Left lung (tissue), 4 donors: ENCODE measurements at regions not wholly inside any gene's neighbourhood (a gene's known extent, or its start where the extent isn't known, plus 50 kb on each side); places are given as distances from the start of the nearest gene placed in this dataset.

Experiments
- ATAC-seq: fragments of 200-7000 bp; cut with Tn5 transposase; one replicate; pipeline ENCODE4 v1.9.1; 2020; ENCODE audit warnings: moderate library complexity
- DNase-seq, 4 donors: peaks; one replicate each; pipeline ENCODE4 v3.0.0-alpha.2; 2013 to 2020
- H3K27ac ChIP-seq, 2 donors: fragments of 200-600 bp; sonication (generic) in 1 of 2; one replicate each; pipeline versions ENCODE4 v1.5.0 to v1.8.0; 2020 to 2021
- H3K27me3 ChIP-seq, 2 donors: fragments of 200-600 bp; sonication (generic) in 1 of 2; one replicate each; pipeline versions ENCODE4 v1.5.0 to v1.8.0; 2020 to 2021
- H3K36me3 ChIP-seq, 2 donors: fragments of 200-600 bp; sonication (generic) in 1 of 2; one replicate each; pipeline versions ENCODE4 v1.5.0 to v1.8.0; 2020 to 2021
- H3K4me1 ChIP-seq, 2 donors: fragments of 200-600 bp; one replicate each; pipeline ENCODE4 v1.8.0; 2021
- H3K4me3 ChIP-seq, 2 donors: fragments of 200-600 bp; sonication (generic) in 1 of 2; one replicate each; pipeline versions ENCODE4 v1.5.0 to v1.8.0; 2020 to 2021; ENCODE audit warnings: mild to moderate bottlenecking in 1 of 2
- H3K9me3 ChIP-seq, 2 donors: fragments of 200-600 bp; sonication (generic) in 1 of 2; one replicate each; pipeline versions ENCODE4 v1.5.0 to v1.8.0; 2020 to 2021
- intact Hi-C, 2 donors: fragments of 100-400 bp; cut with DNase I; formaldehyde crosslinking; loops; one replicate each; pipeline versions ENCODE4 v1.11.2 to v1.14.2; 2022
- TF ChIP-seq, protein P1 (sequence below), 2 donors: fragments of 200-600 bp; sonication (generic) in 1 of 2; IDR thresholded peaks; one replicate each; pipeline versions ENCODE4 v1.5.0 to v1.8.0; 2021; ENCODE audit warnings: antibody characterized with exemption in 2 of 2
- donor health status: DM: no; HTN: yes; CAD: no.
- donor health status: DM: no; HTN: no; CAD: no.

DNA sequence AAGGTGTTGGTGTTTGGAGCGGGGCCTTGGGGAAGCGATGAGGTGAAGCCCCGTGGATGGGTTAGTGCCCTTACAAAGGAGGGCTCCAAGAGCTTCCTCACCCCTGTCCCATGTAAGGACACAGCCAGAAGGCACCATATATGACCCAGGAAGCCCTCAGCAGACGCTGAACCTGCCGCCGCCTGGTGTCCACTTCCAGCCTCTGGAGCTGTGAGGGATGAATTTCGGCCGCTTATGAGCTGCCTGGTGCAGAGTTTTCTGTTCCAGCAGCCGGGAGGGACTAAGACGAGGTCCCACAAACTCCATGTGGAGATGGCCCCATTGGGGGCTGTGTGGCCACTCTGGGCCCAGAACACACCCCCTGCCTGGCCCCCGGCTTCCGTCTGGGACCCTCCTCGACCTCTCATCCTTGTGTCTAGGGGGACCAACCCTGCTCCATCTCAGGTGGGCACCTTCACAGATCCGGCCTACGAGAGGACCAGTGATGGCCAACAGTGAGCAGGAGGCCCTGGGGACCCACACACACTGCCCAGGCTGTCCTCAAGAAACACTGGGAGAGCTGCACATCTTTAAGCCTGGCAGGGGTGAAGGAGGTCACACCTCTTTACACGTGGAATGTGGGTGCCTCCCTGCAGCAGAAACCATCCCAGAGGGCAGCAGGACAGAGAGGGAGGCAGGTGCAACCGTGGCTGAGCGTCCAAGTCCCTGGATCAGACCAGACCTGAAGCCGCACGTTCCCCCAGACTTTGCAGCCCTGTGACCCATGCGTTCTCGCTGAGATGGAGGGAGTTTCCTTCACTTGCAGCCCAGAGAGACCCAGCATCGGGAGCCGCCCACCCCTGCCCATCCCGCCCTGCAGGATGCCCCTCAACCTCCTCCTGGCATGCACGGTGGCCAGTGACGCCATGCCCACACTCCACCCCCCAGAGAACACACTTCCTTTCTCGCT is 96.1 kb downstream of the PDGFA start:
- no peaks in the 10 kb centered on the region for H3K4me1 ChIP-seq
- no peak overlapping the region for H3K4me3 ChIP-seq
- DNase-seq, result peak in 1 of 4 donors; percentile 45
- intact Hi-C loops, result no loop called here
- H3K27me3 ChIP-seq, result peaks cover 0 to 17% of the 10 kb centered on the region in 2 donors
- no peak overlapping the region for H3K27ac ChIP-seq
- TF ChIP-seq, protein P1, sequence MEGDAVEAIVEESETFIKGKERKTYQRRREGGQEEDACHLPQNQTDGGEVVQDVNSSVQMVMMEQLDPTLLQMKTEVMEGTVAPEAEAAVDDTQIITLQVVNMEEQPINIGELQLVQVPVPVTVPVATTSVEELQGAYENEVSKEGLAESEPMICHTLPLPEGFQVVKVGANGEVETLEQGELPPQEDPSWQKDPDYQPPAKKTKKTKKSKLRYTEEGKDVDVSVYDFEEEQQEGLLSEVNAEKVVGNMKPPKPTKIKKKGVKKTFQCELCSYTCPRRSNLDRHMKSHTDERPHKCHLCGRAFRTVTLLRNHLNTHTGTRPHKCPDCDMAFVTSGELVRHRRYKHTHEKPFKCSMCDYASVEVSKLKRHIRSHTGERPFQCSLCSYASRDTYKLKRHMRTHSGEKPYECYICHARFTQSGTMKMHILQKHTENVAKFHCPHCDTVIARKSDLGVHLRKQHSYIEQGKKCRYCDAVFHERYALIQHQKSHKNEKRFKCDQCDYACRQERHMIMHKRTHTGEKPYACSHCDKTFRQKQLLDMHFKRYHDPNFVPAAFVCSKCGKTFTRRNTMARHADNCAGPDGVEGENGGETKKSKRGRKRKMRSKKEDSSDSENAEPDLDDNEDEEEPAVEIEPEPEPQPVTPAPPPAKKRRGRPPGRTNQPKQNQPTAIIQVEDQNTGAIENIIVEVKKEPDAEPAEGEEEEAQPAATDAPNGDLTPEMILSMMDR (IDR thresholded peaks at IDR 0.05), result no peak
- H3K9me3 ChIP-seq, result peaks cover 0 to 4% of the 10 kb centered on the region in 2 donors
- no peak for ATAC-seq
- H3K36me3 ChIP-seq, result no peaks in the 10 kb centered on the region

DNA sequence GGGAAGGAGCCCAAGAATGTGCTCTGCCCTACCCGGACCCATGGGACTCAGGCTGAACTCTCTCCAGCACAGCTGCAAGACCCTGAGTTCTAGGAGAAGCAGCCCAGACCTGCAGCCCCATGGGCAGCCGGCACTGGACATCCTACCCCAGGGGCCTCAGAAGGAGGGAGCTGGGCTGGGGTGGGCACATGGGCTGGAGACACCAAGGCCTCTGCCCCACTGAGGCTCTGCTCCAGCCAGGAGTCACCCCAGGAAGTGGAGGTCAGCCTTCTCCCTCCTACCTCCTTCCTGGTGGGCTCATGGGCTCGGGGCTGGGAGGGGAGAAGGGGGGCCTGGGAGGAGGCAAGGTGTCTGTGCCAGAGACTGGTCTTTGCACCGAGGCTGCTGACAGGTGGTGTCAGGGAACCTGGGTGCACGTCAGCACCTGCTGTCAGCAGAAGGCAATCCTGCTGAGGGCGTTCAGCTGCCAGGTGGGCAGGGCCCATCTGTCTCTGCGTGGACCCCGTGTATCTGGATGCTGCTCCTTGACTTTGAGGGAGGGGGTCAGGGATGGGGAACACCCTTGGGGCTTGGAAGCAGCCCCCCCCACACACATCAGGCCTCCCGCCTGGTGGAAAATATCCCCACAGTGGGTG is 95.2 kb downstream of the PDGFA start:
- Histone ChIP-seq H3K4me3 (no peak overlapping the region), H3K27me3 (peaks cover 0 to 17% of the 10 kb centered on the region in 2 donors), H3K27ac (no peak overlapping the region), H3K4me1 (no peaks in the 10 kb centered on the region), H3K9me3 (no peaks in the 10 kb centered on the region), H3K36me3 (no peaks in the 10 kb centered on the region)
- intact Hi-C loops, result no loop called here
- DNase-seq (peak in 1 of 4 donors; percentile 55), ATAC-seq (no peak)
- TF ChIP-seq, protein P1 (IDR thresholded peaks at IDR 0.05), result no peak

DNA sequence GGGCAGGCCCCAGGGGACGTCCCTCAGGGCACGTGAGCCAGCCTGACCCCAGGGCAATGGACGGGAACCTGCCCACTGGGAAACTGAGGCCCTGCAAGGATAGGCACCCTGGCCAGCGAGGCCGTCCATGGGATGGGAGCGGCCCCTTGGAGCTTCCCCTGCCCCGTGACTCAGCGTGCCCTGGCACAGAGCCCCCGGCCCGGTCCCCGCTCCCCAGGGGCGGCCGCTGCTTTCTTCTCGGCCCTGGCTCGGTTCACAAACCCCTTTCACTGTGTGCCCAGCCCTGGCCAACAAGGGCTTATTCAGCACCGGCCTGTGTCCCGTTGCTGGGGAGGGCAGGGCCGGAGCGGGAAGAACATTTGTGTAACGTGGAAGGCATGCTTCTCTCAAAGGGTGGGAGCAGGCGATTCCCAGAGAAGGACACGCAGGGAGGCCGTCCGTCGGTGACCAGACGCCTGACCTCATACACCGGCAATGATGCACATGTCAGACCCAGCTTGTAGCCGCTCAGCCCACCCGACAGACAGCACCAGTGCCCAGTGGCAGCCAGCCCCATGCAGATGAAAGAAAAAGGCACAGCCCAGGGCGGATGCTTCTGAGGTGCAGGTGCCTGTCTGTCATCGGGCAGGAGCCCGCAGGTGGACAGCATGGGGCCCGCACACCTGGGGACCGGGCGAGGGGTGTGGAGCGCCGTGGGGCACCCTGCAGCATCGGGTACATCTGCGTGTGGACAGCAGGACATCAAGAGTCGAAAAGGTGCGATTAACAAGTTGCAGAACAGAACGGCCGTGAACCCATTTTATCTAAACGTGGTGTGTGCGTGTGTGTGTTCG is 94.5 kb downstream of the PDGFA start:
- Histone ChIP-seq H3K9me3 (no peaks in the 10 kb centered on the region), H3K27ac (no peak overlapping the region), H3K27me3 (peaks cover 0 to 17% of the 10 kb centered on the region in 2 donors), H3K4me3 (no peak overlapping the region), H3K36me3 (no peaks in the 10 kb centered on the region), H3K4me1 (no peaks in the 10 kb centered on the region)
- ATAC-seq (no peak), DNase-seq (peak in 1 of 4 donors; percentile 79)
- intact Hi-C loops, result no loop called here
- TF ChIP-seq, protein P1 (IDR thresholded peaks at IDR 0.05), result no peak

DNA sequence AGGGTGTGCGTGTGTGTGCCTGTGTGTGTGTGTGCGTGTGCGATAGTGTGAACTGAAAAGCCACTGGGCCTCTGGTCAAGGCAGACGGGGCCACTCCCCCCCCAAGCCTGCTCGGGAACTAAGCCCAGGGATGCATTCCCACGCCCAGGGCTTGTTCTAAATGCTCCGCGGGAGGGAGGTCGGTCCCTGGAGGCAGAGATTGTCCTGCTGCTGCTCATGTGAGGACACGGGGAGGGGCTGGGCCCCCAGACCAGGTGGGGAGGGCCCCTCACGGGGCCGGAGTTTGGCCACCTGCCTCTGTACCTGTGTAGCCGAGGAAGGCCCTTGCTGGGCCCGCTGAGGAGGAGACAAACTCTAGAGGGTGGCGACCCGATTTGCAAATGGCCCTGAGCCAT is 93.9 kb downstream of the PDGFA start:
- no peaks in the 10 kb centered on the region for H3K9me3 ChIP-seq
- TF ChIP-seq, protein P1 (IDR thresholded peaks at IDR 0.05), result no peak
- DNase-seq (peak in 1 of 4 donors; percentile 50), ATAC-seq (peak; percentile 14)
- peaks cover 0 to 17% of the 10 kb centered on the region in 2 donors for H3K27me3 ChIP-seq
- no peak overlapping the region for H3K27ac ChIP-seq
- intact Hi-C loops, result no loop called here
- no peaks in the 10 kb centered on the region for H3K36me3 ChIP-seq
- no peak overlapping the region for H3K4me3 ChIP-seq
- no peaks in the 10 kb centered on the region for H3K4me1 ChIP-seq
